DMS 273 (cell line): ENCODE measurements at regions not wholly inside any gene's neighbourhood (a gene's known extent, or its start where the extent isn't known, plus 50 kb on each side); places are given as distances from the start of the nearest gene placed in this dataset.

Source experiments
- DNase-seq: peaks from one replicate; lab custom pipeline; 2025; ENCODE audit not compliant: unreplicated experiment; lab: John Stamatoyannopoulos, UW

DNA sequence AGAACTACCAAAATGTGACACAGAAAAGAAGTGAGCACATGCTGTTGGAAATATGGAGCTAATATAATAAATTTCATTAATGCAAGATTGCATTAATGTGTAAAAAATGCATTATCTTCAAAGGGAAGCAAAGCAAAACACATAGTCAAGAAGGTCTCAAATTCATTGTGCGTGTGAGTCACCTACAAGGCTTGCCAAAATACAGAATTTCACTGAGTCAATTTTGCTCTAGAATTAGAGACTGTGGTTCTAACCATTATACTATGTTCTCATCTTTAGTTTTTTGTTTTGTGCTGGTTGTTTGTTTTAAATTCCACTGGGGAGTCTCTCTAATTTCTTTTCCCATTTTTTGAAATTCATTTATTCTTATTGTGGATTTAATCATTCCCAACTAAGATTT is 149.8 kb upstream of the SLITRK1 start:
- no peak for DNase-seq

DNA sequence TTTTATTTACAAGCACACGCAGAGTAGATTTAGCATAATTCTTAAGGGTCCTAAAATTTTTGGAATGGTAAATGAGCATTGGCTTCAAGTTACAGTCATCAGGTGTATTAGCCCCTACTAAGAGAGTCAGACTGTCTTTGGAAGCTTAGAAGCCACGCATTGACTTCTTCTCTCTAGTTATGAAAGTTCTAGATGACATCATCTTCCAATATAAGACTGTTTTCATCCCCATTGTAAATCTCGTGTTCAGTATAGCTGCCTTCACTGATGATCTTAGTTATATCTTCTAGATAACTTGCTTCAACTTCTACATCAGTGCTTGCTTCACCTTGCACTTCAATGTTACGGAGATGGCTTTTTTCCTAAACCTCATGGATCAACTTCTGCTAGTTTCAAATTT is 148.8 kb upstream of the SLITRK1 start:
- DNase-seq: no peak

DNA sequence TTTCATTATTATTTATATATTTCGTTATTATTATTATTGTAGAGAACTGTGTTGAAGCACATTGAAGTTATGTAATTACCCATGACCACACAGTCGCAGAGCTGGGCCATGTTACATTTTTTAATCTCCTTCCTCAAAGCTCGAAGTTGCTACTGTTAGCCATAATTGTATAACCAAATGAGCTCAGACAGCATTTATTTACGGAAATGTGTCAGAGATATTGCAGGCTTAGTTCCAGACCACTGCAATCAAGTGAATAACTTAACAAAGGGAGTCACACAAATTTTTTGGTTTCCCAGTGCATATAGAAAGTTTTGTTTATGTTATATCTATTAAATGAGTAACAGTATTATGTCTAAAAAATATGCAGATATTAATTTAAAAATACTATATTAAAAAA is 147.1 kb upstream of the SLITRK1 start:
- no peak for DNase-seq

DNA sequence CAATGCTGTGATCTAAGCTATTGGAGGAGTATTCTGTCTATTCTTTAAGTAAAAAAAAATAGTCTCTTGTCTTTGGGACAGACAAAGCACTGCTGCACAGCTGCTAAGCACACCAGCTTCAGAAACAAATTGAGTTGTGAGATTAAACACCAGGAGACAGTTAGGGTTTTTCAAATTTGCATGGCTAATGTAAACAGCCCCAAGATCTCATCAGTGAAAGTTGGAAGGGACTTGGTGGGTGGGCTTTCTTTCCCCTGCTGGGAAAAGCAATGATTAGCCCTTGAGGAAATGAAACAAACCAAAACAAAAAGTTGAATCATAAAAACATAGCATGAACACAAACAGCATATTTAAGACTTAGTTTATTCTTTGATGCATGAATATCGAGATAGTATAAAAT is 143.6 kb upstream of the SLITRK1 start:
- DNase-seq: no peak

DNA sequence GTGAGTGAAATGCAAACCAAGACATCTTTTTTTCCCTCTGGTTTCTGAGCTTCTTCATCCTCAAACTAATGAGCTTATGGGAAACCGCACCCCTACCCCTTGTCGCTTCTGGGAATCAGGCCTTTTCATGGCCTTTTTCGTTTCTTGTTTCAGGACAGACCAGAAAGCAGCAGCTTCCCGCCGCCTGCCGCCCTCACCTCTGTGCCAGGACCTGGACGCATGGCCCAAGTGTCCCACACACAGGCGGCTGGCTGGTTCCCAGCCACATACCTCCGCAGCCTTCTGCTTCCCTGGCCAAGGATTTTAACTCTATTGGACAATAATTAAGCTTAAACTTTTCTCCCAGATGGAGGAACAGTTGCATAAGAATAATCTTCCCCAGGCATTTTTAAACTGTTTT is 114.1 kb upstream of the SLITRK1 start:
- DNase-seq: no peak

DNA sequence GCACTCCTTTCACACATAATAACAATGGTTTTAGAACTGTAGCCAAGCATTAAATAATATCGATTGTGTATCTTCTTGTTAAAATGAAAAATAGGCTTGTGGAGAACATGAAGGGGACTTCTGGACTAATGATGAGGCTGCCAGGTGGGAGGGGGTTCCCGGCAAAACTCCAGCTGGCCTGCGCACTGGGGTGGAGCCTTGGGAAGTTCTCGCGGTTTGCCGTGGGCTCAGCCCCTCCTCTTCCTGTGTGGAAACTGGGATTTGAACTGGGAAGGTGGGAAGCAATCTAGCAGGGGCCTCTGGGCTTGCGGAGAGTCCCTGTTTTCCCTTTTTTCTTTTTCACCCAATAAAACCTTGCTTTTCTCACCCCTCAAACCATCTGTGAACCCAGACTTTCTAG is 113.7 kb upstream of the SLITRK1 start:
- DNase-seq: no peak

DNA sequence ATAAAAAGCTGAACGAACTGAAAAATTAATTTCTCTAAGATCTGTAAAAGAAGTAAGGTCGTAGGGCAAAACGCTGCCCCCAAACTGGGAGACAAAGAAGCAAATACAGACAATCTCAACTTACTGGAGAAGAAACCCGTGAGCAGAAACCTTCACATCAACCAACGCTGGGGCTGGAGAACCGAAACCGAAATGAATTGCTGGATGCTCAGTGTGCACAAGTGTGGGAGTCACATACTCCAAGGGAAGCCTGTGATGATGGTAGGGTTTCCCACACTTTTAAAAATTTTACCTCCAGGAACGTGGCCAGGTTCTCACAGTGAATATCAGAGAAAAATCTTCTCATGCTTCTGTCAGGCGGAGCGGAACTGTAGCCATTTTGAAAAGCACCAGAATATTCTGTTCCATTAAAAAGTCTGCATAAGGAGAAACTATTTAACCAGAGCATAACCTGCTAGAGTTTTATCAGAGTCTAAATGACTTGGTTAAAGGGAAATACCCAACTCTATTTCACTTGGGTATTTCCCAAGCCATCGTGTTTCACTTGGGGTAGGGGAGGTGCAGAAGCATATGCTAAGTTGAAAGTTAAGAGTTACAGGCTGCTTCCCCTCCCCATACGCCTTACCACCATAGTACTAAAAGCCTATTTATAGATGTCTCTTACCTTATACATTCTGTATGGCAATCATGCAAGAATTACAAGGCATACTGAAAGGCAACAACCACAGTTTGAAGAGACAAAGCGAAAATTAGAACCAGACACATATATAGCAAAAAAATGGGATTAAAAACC is 110.5 kb upstream of the SLITRK1 start:
- DNase-seq: no peak

DNA sequence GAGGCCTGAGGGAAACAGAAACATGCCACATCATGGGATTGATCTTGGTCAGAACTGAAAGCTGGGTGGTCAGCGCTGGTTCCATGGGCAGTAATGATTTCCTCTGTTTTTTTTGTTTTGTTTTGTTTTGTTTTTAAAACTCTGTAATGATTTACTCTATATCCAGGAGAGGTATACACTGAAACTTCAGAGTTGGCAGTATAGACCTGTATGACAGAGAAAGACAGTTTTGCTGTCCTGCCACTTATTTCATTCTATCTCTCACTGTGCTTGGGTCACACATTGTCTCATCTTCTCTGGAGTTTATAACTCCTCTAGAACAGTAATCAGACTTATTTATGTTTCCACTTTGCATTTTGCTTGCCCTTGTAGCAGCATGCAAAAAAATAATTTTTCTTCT is 105.1 kb upstream of the SLITRK1 start:
- no peak for DNase-seq

DNA sequence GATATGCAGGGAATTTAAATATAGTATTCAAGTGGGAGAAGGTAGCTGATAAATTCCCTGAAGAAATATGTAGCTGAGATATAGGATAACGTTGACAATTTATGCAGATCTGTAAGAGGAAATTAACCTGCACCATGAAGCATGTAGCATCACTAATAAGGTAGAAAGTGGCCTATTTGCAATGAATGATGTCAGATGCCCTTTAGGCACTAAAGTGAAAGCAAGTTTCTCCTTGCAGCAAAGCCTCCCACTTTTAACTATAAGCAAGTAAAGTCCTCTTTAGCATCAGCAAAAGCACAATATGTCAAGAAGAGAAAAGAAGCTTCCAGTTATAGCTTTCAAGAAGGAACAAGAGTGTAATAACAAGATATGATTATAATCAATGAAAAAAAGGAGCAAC is 102.5 kb upstream of the SLITRK1 start:
- no peak for DNase-seq

DNA sequence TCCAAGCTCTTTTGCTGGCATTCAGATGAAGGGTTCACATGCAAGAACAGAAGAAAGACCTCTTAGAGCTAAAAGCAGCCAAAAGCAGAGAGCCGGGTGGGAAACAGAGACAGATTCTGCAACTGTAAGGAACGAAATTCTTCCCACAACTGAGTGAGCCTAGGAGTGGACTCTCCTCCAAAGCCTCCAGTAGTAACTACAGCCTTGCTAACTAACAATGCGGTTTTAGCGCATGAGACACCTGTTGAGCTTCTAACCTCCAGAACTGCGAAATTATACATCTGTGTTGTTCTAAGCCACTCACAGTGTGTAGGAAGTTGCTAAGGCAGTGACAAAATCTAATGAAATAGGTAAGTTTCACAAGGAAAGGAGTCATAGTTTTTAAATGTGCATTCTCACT is 98.1 kb upstream of the SLITRK1 start:
- peak; percentile 18 for DNase-seq

DNA sequence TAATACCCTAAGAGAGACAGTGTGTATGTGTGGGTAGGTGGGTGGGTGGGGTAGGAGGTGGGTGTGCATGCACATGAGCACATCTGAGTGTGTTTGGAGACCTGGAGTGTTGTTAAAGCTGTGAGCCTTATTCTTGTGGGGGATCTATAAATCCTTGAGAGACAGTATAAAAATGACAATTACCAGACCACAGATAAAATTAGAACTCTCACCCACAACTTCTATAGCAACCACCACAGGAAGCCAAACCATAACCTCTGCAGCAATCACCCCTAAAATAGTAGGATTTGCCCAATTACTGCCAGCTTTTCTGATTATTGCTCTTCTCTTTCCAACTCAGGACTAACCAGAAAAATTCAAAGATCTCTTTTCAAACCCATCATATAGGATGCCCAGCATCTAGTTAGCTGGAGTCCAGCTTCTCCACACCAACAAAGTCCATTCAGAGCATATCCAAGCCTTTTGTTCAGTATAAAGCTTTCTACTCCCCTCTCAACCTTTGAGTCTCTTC is 93.4 kb upstream of the SLITRK1 start:
- no peak for DNase-seq

DNA sequence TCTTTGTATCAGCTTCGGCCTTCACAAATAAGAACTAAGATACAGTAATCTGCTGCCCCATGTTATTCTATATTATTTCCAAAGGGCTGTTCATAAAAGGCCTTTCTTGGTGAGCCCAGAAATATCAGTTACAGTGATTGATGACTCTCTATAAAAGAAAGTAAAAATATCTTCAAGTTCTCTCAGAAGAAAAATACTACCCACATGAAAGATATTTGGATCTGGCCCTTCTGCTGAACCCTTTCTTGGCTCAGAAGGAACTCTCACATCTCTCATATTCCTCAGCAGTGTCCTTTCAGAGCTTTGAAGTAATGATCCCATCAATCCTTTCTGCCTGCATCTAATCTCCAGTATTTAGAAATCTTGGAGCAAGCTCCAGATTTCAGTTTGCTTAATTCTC is 76.3 kb upstream of the SLITRK1 start:
- DNase-seq: no peak

DNA sequence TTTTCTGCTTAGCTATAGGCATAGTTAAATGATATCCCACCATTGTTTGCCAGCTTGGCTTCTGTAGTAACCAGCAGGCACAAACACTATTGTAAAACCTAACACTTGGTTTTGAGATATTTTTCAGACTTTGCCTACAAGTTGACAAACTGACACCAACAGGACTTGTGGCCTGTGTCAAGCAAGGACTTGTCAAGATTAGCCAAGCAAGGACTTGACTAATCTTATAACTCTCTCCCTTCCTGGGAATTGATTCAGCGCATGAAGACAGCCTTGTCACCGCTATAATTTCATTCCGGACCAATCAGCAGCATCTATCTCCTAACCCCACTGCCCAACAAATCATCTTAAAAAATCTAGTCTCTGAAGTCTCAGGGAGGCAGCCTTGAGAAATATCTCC is 72.7 kb upstream of the SLITRK1 start:
- DNase-seq: no peak

DNA sequence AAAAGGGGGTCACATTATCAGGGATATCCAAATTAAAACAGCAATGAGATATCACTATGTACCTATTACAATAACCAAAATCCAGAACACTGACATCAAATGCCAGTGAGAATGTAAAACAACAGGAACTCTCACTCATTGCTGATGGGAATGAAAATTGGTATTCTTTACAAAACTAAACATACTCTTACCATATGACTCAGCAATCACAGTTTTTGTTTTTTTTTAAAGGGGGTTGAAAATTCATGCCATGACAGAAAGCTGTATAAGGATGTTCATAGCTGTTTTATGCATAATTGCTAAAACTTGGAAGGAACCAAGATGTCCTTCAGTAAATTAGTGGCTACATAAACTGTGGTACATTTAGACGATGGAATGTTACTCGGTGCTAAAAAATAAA is 71.6 kb upstream of the SLITRK1 start:
- DNase-seq: no peak

DNA sequence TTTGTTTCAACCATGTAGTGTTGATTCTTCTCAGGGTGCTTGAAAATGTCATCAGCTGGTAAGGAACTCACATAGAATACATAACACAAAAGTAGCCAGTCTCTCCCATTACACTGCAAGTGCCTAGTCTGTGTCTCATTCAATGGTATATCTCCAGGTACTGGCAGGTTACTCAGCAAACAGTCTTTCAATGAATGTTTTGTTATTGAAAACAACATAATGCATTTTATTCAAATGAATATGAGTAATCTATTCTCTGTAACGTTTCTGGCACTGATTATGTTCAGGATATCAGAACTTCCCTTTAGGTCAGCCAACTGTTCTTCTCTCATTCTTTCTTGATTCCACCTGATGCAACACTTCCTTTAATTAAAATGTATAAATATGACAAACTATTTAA is 68.0 kb upstream of the SLITRK1 start:
- DNase-seq: no peak

DNA sequence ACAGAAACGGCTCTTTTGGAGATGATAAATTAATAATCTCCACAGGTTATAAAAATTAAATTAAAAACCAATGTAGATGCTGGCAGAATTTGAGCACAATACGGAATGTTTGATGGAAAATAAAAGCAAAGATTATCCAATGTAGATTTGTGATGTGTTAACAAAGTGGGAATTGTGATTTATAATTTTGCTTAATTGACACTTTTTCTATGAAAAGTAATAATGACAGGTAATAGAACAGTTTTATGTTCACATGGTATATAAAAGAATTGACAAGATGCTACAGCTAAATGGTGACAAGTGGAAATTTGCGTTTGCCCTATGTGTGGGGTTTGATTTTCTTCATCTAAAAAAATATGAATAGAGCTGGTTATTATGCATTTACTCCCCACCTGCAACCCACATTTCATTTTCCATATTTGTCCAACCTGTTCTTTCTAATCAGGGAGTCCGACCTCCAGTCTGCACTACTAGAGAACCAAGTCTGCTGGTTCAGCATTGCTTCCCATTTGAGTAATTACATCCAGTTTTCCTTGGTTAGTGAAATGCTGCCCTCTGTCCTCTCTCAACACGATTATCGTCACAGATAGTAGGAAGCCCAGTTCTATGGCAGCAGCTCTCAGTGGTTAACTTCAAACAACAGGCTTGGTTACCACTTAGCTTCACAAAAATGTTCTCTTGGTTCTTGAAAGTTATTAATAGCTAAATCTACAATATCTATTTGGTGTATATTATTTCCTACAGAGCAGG is 61.4 kb upstream of the SLITRK1 start:
- DNase-seq: no peak

DNA sequence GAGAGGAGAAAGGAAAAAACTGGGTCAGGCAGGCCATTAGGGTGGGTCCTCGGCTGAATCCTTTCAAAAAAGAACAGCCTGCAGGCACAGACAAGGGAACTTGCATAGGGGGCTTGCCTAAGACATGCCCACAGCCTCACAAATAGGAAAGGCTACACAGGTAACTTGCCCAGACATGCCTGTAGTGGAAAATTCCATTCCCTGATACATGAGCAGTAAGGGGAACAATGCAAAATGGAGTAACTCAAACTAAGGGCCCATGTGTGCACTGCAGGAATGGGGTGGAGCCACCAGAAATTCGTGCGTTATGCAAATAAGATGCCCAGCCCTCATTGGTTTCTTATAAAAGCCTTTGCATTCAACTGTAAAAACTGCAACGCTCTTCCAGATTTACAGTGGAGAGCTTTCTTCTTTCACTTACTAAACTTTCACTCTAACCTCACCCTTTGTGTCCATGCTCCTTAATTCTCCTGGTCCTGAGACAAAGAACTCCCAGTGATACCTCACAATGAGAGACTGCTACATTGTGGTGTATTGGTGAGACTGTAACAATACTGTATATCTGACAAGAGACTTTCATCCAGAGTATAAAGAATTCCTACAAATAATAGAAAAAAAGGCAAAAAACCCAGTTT is 59.5 kb upstream of the SLITRK1 start:
- no peak for DNase-seq

DNA sequence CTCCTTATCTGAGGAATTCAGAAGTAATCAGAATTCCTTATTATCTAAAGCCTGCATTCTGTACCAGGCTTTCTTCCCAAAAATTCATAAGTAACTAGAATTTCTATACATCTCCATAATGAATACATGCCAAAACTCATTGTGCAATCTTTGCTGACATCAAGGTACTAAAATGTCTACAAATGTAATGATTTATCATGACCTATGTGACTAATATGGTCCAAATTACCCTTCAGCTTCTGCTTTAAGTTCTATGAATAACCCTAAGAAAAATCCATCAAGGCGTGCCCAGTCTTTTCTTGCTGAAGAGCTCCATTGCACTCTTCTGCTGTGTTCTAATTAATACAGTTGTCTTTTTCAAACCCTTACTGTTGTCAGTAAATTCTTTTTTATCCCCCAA is 58.5 kb upstream of the SLITRK1 start:
- DNase-seq: no peak

DNA sequence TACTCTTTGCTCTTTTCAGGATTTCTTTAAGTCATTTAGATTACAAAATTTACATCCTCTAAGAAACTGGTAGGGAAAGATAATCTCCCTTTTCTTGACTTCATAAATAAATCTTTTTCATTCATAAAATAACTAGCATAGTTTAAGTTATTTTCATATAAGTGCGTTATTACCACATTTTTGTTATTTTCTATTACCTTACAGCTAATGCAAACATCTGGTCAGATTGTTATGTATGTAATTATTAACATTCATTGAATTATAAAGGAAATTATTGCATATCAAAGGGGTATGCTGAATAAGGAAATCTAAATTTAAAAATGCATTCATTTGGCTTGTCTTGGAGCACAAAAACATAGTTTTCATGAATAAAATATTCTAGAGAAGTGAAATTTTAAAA is 55.3 kb upstream of the SLITRK1 start:
- no peak for DNase-seq

DNA sequence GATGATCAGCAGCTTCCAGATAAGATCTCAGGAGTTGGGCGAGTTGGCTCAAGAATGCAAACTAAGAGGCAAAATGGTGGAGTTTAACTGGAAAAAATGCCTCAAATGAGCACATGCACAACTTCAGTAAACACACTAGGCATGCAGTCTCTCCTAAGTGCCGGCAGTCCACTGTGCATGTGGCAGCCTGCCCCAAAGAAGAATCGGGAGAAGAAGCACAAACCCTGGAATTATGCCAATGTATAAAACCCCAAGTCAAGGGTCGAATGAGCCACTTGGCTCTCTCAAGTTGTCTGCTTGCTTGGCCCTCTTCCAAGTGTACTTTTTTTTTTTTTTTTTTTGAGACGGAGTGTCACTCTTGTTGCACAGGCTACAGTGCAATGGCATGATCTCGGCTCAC is 53.3 kb upstream of the SLITRK1 start:
- no peak for DNase-seq
